NOMO-1 (cell line): ENCODE measurements at regions not wholly inside any gene's neighbourhood (a gene's known extent, or its start where the extent isn't known, plus 50 kb on each side); places are given as distances from the start of the nearest gene placed in this dataset.

Experiments used
- DNase-seq, 2 experiments: peaks; one replicate each; lab custom pipeline; 2025; ENCODE audit not compliant: unreplicated experiment in 2 of 2; lab: John Stamatoyannopoulos, UW

GRCh38 chr4:164154416-164154815, 599.5 kb upstream of the SMIM31 start:
- DNase-seq: no peak

GRCh38 chr4:164169591-164169990, 584.3 kb upstream of the SMIM31 start:
- no peak for DNase-seq

DNA sequence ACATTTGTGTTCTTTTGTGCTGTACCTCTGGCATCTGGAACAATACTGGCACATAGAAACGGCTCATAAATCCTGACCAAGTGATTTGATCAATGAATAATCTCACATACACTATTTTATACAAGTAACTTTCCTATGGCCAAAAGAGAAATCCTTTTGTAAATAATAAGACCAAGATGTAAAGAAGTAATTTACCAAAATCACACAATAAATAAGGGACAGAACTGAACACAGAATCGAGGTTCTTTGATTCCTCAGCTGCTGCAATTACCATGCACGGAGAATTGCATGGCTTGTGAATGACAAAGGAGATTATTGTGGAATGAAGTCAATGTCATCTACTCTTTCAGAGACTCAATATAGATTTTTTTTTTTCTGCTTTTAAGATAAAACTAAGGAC, 576.8 kb upstream of the SMIM31 start:
- DNase-seq: no peak

DNA sequence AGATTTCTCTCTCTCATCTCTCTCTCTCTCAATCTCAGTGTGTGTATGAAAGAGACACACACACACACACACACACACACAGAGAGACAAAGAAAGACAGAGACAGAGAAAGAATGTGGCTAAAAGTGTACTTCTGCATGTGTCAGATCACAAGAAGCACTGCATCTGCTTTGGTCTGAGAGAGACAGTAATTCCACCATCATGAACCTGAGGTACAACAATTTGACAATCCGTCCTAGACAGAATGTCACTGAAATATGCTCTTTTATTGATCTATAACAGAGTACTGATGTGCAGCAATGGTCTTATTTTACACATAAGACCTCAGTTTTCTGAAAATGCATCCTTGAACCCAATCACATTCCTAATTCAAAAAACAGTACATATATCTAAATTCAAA, 576.2 kb upstream of the SMIM31 start:
- no peak for DNase-seq

DNA sequence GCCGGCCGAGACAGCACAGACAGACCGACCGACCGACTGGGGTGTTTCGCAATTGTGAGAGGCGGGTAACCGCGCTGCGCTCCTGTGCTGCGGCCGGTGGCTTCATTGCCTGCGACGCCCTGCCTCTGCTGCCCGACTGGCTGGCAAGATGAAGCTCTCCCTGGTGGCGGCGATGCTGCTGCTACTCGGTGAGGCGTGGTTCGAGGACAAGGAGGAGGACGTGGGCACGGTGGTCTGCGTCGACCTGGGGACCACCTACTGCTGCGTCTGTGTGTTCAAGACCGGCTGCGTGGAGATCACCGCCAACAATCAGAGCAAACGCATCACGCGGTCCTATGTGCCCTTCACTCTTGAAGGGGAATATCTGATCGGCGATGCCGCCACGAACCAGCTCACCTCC, 565.7 kb upstream of the SMIM31 start:
- DNase-seq: no peak

DNA sequence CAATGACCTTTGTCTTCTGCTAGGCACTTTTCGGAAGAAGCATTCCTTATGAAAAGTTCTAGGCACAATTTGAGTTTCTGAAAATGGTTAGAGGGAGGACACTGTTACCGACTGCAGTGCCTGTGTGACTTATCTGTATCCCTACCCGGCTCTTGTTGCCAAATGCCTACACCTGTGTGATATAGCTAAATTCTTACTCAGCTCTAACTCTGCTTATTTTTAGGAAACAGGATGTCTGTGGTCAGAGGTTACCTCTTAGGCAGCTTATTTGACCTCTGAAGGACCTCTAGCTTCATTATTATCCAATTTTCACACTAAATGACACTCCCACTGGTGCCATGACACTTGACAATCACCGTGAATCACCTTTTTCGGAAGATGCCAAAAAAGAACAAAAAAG, 561.1 kb upstream of the SMIM31 start:
- DNase-seq: no peak

DNA sequence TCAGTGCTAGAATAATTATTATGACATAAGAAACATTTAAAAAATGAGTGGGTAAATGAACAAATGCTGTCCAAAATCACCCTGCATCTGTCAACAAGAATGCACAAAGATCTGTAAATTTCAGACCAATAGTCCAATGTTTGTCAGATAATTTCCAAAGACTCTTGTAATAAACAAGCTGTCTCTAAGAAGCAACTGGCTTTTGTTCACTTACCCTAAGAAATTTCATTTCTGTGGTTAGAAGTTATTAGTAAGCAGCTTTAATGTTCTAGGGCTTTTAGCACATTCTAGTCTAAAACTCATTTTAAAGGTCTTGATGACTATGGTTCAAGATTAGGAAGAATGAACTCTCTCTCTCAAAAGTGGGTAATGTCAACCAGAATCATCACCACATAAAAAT, 560.3 kb upstream of the SMIM31 start:
- DNase-seq: no peak

- no peak for DNase-seq
These were observed 556.4 kb upstream of the SMIM31 start for GRCh38 chr4:164197556-164197955.

GRCh38 chr4:164203476-164203875, 550.5 kb upstream of the SMIM31 start:
- no peak for DNase-seq

- DNase-seq: no peak
These were observed 549.5 kb upstream of the SMIM31 start for GRCh38 chr4:164204434-164204833.

DNA sequence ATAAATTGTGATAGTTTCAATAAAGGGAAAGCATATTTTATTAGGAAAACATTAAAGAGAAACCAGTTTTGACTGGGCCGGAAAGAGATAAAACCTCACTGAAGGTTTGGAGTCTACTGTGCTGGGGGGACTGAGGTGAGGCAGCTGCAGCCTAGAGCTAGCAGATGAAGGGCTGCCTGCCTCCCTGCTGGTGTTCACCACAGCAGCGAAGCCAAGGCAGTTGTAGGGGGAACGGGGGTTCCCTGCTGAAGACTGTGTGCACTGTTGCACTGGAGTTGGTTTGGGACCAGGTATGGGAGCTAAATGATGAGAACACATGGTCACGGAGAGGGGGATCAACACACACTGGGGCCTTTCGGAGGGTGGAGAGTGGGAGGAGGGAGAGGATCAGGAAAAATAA, 546.5 kb upstream of the SMIM31 start:
- no peak for DNase-seq

DNA sequence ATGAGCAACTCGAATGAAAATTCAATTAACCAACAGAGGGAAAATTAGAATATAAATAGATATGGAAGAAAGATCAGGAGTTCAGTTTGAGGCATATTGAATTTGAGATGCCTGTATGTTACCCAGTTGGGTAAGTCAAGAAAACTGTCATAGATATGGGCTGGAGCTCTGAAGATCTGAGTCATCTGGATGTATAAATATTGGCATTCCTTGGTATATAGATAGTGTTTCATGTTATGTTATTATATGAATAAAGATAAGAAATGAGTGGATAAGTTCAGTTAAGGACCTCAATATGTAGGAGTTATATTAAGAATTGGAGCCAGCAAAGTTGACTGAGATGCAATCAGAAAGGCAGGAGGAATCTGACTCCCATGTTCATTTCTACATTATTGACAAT, 543.6 kb upstream of the SMIM31 start:
- no peak for DNase-seq

DNA sequence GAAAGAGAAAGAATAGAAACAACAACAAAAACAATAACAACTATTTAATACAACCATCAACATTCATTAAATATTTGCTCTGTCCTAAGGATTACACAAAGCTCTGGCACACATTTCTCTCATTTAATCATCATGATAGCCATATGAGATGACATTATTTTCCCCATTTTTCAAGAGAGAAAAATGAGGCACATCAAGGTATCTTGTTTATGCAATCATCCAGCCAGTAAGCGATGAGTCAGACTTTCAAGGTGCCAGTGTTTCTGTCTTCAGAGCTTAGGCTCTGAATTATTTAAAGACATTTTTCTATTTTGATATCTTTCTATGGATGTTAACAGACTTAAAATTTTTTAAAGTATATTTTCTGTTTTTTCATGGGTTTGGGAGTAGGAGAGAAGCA, 541.8 kb upstream of the SMIM31 start:
- no peak for DNase-seq

DNA sequence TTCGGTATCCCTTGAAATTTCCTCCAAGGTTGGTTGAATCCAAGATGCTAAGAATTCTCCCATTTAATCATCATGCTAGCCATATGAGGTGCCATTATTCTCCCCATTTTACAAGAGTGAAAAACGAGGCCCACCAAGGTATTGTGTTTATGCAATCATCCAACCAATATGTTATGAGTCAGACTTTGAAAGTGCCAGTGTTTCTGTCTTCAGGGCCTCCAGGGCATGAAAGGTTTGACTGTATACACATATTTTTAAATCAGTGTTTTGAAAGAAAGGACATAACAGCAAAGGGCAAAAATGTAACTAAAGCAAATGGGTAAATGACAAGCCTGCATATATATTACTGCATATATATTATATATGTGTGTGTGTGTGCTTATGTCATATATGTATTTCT, 541.2 kb upstream of the SMIM31 start:
- DNase-seq: no peak

DNA sequence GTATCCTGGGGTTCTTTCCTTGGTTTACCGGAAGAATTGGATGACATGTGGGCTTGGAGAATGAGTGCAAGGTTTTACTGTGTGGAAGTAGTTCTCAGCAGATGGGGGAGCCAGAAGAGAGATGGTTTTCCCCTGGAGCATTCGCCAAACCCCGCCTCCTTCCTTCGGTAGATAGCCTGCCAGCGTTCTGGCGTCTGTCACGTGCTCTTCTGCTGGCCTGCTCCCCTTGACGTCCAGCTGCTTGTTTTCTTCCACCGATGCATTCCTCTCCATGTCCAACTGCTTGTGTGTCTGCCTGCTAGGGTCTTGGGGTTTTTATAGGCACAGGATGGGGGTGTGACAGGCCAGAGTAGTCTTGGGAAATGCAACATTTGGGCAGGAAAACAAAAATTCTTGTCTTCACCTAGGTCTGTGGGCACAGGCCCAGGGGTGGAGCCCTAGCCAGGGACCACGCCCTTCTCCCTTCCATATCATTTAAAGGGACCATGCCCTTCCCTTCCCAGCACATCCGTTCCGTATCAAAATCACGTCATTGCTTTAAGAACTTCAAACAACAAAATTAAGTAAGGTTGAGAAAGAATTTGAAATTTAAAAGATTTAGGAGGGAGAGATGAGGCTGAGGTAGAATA, 538.7 kb upstream of the SMIM31 start:
- no peak for DNase-seq

DNA sequence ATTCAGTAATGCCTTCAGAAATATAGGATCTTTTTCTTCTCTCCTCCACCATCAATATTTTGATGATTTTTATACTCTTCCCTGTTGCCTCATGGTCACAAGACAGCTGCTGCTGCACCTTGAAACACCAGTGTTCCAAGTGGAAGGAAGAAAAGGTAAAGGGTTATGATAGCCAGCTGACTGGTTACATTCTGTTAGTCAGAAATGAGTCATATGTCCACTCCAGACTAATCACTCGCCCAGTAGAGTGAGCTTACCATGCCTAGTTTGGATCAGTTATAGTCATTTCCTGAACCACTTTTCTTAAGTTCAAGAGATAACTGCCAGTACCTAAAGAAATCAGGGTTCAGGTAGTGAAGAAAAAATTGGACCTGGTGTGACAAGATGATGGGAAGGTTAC, 532.3 kb upstream of the SMIM31 start:
- no peak for DNase-seq

- no peak for DNase-seq
These were observed 529.1 kb upstream of the SMIM31 start for GRCh38 chr4:164224871-164225270.

DNA sequence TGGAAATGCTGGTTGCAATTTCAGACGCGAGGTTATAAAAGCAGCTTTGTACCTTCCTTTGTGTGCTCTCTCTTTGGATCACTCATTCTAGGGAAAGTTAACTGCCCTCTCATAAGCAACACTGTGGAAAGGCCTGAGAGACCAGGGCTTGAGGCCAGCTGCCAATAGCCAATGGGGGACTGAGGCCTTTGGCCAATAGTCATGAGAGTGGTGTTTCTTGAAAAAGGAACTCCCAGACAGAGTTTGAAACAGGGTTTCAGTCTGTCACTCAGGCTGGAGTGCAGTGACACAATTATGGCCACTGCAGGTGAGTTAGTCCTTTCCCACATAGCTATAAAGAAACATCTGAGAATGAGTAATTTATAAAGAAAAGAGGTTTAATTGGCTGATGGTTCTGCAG, 524.7 kb upstream of the SMIM31 start:
- no peak for DNase-seq

- no peak for DNase-seq
These were observed 514.5 kb upstream of the SMIM31 start for GRCh38 chr4:164239433-164239832.

GRCh38 chr4:164239976-164240375, 514.0 kb upstream of the SMIM31 start:
- DNase-seq: no peak

- DNase-seq: no peak
These were observed 502.7 kb upstream of the SMIM31 start for GRCh38 chr4:164251257-164251656.

GRCh38 chr4:164252286-164252685, 501.6 kb upstream of the SMIM31 start:
- DNase-seq: no peak

DNA sequence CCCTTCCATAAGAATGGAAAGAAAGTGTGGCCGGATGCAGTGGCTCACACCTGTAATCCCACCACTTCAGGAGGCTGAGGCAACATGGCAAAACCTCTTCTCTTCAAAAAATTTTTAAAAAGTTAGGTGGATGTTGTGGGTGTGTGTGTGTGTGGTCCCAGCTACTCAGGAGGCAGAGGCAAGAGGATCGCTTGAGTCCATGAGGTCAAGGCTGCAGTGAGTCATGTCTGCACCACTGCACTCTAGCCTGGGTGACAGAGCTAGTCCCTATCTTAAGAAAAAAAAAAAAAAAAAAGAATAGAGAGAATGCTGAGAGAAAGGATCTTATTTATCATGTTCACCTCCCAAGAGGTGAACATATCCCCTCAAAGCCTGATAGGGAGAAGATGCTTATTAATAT, 492.1 kb upstream of the SMIM31 start:
- DNase-seq: no peak
